Fibroblast of skin of back (primary cell): ENCODE measurements at regions not wholly inside any gene's neighbourhood (a gene's known extent, or its start where the extent isn't known, plus 50 kb on each side); places are given as distances from the start of the nearest gene placed in this dataset.
A peak's percentile ranks its signal among the peaks of the same experiment; 100 is the strongest.

ENCODE experiments used
- DNase-seq: peaks from one replicate; pipeline ENCODE4 v3.0.0-alpha.2; 2013

DNA sequence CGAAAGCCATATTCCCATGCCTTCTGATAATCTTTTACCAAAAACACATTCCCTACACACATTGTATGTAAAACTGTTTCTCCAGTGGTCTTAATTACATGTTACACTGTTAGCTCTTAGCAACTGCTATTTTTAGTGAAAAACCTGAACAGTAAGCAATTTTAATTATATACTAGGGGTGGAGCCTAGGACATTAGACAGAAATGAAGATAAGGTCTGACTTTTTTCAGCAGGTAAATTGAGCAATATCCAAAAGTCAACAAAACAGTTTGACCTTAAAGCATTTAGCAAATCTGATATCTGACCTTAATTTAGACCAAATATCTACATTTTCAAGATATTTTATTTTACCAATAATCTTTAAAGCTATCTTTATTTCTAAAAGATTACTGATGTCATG lies 60.2 kb downstream of the PDE6H start:
- no peak for DNase-seq

GRCh38 chr12:15033641-15034040 lies 60.8 kb downstream of the PDE6H start:
- no peak for DNase-seq

DNA sequence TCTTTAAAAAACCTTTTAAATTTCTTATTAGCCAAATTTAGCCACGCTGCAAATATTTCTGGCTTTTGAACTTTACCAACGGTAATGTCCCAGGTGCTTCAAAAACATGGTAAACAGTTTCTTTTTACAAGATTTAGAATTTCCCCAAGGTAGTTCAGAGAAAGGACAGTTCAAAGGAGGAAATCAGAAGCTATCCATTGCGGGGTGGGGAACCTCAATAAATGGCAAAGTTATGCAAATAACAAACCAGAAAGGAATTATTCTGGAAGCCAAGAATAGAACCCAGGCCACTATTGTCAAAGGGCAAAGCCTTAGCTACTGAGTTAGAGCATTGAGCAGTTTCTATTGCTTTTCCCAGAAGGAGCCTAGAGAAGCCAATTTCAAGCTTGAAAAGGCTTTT lies 62.3 kb downstream of the PDE6H start:
- DNase-seq, result no peak

- no peak for DNase-seq
Observed at GRCh38 chr12:15037091-15037687, 64.3 kb downstream of the PDE6H start.

GRCh38 chr12:15038137-15038536 lies 65.3 kb downstream of the PDE6H start:
- DNase-seq, result no peak

DNA sequence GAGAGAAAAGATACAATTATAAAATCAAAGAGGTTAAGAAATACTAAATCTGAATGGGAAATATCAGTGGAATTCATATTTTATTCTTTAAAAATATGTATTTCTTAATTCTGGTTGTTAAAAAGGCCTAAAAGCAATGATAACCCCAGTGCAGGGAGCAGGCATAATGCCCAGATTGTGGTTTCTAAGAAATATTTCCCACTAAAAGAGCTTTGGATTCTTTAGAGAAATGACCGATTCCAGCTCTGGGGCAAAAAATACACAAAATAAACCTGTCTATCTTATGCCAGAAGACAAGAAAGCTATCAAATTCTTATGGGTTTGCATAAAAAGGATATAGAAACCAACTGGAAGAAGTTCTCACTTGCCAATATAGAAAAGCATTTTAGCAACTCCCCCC lies 71.6 kb downstream of the PDE6H start:
- DNase-seq, result peak; percentile 60

- DNase-seq, result no peak
Observed at GRCh38 chr12:15045451-15045850, 72.6 kb downstream of the PDE6H start.

DNA sequence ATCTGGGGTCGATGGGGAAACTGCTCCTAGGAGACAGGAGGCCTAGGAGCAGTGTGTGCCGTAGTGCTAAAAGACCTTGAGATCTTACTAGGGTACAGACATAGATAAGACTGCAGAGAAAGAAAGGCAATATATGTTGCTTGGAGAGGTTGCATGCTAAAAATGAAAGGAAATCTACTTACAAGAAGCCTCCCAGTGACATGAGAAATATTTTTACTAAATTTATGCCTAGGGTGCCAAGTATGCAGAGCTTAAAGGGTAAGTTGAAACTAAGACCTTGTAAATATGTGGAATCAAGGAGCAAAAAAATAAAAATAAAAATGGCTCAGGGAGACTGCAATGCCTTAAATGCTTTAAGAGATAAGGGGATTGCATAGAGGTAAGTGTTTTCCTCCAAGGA lies 74.8 kb downstream of the PDE6H start:
- no peak for DNase-seq

- no peak for DNase-seq
Observed at GRCh38 chr12:15049461-15050153, 76.8 kb downstream of the PDE6H start.

GRCh38 chr12:15050659-15051058 lies 77.8 kb downstream of the PDE6H start:
- peak; percentile 52 for DNase-seq

- no peak for DNase-seq
Observed at GRCh38 chr12:15052691-15053090, 79.8 kb downstream of the PDE6H start.

DNA sequence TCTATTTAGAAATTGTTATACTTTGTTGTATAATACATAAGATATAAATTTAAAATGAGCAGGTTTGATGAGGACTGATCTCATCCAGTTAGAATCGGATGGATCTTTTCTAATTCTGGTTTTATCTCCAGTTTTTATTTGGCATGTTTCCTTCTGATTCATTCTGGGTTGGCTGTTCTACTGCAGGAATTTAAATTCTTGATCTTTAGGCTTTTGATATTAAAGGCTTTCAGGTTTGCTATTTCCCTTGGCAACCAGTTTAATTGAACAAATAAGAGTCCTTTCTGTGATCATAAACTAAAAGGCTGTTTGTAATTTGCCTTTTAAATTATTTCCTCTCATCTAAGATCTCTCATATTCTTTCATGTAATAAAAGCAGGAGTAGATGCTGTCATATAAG lies 83.4 kb downstream of the PDE6H start:
- no peak for DNase-seq
